ENCODE measurements at regions not wholly inside any gene's neighbourhood (a gene's known extent, or its start where the extent isn't known, plus 50 kb on each side); places are given as distances from the start of the nearest gene placed in this dataset.

- H3K4me3 ChIP-seq (replicated peaks; ENCODE audit: insufficient read depth, low read length) = no peak overlapping the region
- no peak for DNase-seq (ENCODE audit: low read depth in 1 of 2, low spot score in 1 of 2)
- no peak overlapping the region for H3K27ac ChIP-seq (replicated peaks)
- H3K27me3 ChIP-seq (ENCODE audit: insufficient read depth, poor library complexity, severe bottlenecking) = no peaks in the 10 kb centered on the region
- TF ChIP-seq SPI1 (IDR thresholded peaks at IDR 0.05; ENCODE audit: borderline replicate concordance, low read depth) = no peak
- TF ChIP-seq REST (IDR thresholded peaks at IDR 0.05; ENCODE audit: insufficient replicate concordance, low read depth) = no peak
- no peak for TF ChIP-seq GABPA (IDR thresholded peaks at IDR 0.05; ENCODE audit: low read depth)
- TF ChIP-seq CTCF (IDR thresholded peaks at IDR 0.05; ENCODE audit: insufficient read depth, low read length) = no peak
- TF ChIP-seq POLR2AphosphoS5 (IDR thresholded peaks at IDR 0.05; ENCODE audit: low read depth) = no peak
Measured at GRCh38 chr2:239685965-239686364, 285.1 kb upstream of the HDAC4 start.

GRCh38 chr2:239685556-239685955 lies 284.7 kb upstream of the HDAC4 start:
- no peak for TF ChIP-seq SPI1 (IDR thresholded peaks at IDR 0.05; ENCODE audit: borderline replicate concordance, low read depth)
- no peak for TF ChIP-seq REST (IDR thresholded peaks at IDR 0.05; ENCODE audit: insufficient replicate concordance, low read depth)
- TF ChIP-seq CTCF (IDR thresholded peaks at IDR 0.05; ENCODE audit: insufficient read depth, low read length) = no peak
- TF ChIP-seq GABPA (IDR thresholded peaks at IDR 0.05; ENCODE audit: low read depth) = no peak
- no peak for TF ChIP-seq POLR2AphosphoS5 (IDR thresholded peaks at IDR 0.05; ENCODE audit: low read depth)
- Histone ChIP-seq H3K4me3 (replicated peaks; ENCODE audit: insufficient read depth, low read length) (no peak overlapping the region), H3K27ac (replicated peaks) (no peak overlapping the region), H3K27me3 (ENCODE audit: insufficient read depth, poor library complexity, severe bottlenecking) (no peaks in the 10 kb centered on the region)
- no peak for DNase-seq (ENCODE audit: low read depth in 1 of 2, low spot score in 1 of 2)

GRCh38 chr2:239684996-239685395 lies 284.2 kb upstream of the HDAC4 start:
- no peak overlapping the region for H3K4me3 ChIP-seq (replicated peaks; ENCODE audit: insufficient read depth, low read length)
- no peak for DNase-seq (ENCODE audit: low read depth in 1 of 2, low spot score in 1 of 2)
- H3K27me3 ChIP-seq (ENCODE audit: insufficient read depth, poor library complexity, severe bottlenecking) = no peaks in the 10 kb centered on the region
- H3K27ac ChIP-seq (replicated peaks) = no peak overlapping the region
- TF ChIP-seq SPI1 (IDR thresholded peaks at IDR 0.05; ENCODE audit: borderline replicate concordance, low read depth) (no peak), CTCF (IDR thresholded peaks at IDR 0.05; ENCODE audit: insufficient read depth, low read length) (no peak), POLR2AphosphoS5 (IDR thresholded peaks at IDR 0.05; ENCODE audit: low read depth) (no peak), REST (IDR thresholded peaks at IDR 0.05; ENCODE audit: insufficient replicate concordance, low read depth) (no peak), GABPA (IDR thresholded peaks at IDR 0.05; ENCODE audit: low read depth) (no peak)
